ENCODE measurements at regions not wholly inside any gene's neighbourhood (a gene's known extent, or its start where the extent isn't known, plus 50 kb on each side); places are given as distances from the start of the nearest gene placed in this dataset.

DNA sequence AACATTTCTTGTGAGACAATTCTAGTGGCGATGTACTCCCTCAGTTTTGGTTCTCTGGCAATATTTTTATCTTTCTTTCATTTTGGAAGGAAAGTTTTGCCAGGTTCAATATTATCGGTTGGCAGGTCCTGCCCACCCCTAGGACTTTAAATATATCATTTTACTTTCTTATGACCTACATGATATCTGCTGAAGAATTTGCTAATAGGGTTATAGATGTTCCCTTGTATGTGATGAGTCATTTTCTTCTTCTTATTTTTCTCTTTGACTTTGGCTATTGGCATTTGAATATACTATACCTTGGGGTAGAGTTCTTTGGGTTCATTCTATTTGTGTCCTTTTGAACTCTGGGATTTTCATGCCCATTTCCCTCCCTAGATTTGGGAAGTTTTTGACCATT, 89.7 kb downstream of the GMNC start (continued):
- TF ChIP-seq, protein P1, sequence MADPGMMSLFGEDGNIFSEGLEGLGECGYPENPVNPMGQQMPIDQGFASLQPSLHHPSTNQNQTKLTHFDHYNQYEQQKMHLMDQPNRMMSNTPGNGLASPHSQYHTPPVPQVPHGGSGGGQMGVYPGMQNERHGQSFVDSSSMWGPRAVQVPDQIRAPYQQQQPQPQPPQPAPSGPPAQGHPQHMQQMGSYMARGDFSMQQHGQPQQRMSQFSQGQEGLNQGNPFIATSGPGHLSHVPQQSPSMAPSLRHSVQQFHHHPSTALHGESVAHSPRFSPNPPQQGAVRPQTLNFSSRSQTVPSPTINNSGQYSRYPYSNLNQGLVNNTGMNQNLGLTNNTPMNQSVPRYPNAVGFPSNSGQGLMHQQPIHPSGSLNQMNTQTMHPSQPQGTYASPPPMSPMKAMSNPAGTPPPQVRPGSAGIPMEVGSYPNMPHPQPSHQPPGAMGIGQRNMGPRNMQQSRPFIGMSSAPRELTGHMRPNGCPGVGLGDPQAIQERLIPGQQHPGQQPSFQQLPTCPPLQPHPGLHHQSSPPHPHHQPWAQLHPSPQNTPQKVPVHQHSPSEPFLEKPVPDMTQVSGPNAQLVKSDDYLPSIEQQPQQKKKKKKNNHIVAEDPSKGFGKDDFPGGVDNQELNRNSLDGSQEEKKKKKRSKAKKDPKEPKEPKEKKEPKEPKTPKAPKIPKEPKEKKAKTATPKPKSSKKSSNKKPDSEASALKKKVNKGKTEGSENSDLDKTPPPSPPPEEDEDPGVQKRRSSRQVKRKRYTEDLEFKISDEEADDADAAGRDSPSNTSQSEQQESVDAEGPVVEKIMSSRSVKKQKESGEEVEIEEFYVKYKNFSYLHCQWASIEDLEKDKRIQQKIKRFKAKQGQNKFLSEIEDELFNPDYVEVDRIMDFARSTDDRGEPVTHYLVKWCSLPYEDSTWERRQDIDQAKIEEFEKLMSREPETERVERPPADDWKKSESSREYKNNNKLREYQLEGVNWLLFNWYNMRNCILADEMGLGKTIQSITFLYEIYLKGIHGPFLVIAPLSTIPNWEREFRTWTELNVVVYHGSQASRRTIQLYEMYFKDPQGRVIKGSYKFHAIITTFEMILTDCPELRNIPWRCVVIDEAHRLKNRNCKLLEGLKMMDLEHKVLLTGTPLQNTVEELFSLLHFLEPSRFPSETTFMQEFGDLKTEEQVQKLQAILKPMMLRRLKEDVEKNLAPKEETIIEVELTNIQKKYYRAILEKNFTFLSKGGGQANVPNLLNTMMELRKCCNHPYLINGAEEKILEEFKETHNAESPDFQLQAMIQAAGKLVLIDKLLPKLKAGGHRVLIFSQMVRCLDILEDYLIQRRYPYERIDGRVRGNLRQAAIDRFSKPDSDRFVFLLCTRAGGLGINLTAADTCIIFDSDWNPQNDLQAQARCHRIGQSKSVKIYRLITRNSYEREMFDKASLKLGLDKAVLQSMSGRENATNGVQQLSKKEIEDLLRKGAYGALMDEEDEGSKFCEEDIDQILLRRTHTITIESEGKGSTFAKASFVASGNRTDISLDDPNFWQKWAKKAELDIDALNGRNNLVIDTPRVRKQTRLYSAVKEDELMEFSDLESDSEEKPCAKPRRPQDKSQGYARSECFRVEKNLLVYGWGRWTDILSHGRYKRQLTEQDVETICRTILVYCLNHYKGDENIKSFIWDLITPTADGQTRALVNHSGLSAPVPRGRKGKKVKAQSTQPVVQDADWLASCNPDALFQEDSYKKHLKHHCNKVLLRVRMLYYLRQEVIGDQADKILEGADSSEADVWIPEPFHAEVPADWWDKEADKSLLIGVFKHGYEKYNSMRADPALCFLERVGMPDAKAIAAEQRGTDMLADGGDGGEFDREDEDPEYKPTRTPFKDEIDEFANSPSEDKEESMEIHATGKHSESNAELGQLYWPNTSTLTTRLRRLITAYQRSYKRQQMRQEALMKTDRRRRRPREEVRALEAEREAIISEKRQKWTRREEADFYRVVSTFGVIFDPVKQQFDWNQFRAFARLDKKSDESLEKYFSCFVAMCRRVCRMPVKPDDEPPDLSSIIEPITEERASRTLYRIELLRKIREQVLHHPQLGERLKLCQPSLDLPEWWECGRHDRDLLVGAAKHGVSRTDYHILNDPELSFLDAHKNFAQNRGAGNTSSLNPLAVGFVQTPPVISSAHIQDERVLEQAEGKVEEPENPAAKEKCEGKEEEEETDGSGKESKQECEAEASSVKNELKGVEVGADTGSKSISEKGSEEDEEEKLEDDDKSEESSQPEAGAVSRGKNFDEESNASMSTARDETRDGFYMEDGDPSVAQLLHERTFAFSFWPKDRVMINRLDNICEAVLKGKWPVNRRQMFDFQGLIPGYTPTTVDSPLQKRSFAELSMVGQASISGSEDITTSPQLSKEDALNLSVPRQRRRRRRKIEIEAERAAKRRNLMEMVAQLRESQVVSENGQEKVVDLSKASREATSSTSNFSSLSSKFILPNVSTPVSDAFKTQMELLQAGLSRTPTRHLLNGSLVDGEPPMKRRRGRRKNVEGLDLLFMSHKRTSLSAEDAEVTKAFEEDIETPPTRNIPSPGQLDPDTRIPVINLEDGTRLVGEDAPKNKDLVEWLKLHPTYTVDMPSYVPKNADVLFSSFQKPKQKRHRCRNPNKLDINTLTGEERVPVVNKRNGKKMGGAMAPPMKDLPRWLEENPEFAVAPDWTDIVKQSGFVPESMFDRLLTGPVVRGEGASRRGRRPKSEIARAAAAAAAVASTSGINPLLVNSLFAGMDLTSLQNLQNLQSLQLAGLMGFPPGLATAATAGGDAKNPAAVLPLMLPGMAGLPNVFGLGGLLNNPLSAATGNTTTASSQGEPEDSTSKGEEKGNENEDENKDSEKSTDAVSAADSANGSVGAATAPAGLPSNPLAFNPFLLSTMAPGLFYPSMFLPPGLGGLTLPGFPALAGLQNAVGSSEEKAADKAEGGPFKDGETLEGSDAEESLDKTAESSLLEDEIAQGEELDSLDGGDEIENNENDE (IDR thresholded peaks at IDR 0.05; ENCODE audit: insufficient replicate concordance, low read length), result no peak
- TF ChIP-seq SUZ12 (IDR thresholded peaks at IDR 0.05; ENCODE audit: low read length) (no peak), RFX5 (IDR thresholded peaks at IDR 0.05; ENCODE audit: borderline replicate concordance, low read depth, low read length) (no peak), NRF1 (IDR thresholded peaks at IDR 0.05; ENCODE audit: low read depth, low read length) (no peak), TEAD4 (IDR thresholded peaks at IDR 0.05; ENCODE audit: low read depth, low read length) (no peak), TAF7 (optimal IDR thresholded peaks at IDR 0.05; ENCODE audit: borderline replicate concordance, low read depth, low read length) (no peak), SP1 (IDR thresholded peaks at IDR 0.05; ENCODE audit: low read depth, low read length) (no peak), SIN3A (conservative IDR thresholded peaks at IDR 0.05 in 1 of 2, IDR thresholded peaks at IDR 0.05 in 1 of 2; ENCODE audit: low read depth in 1 of 2, low read length in 2 of 2) (no peak), SP4 (IDR thresholded peaks at IDR 0.05; ENCODE audit: low read length) (no peak), JUN (IDR thresholded peaks at IDR 0.05; ENCODE audit: low read depth, low read length) (no peak)

Data from H1 (cell line).